Fibroblast of lung (primary cell): ENCODE measurements at regions not wholly inside any gene's neighbourhood (a gene's known extent, or its start where the extent isn't known, plus 50 kb on each side); places are given as distances from the start of the nearest gene placed in this dataset.

Experiments used
- EZH2 ChIP-seq: IDR thresholded peaks from 2 replicates; pipeline ENCODE4 v1.5.1; 2012; ENCODE audit warnings: low read length, control low read depth, mild to moderate bottlenecking; ENCODE audit errors: missing control alignments
- TF ChIP-seq, protein P1 (sequence below), 2 donors: IDR thresholded peaks in 1 of 2; conservative IDR thresholded peaks in 1 of 2; 1 replicate in 1 of 2; 2 replicates in 1 of 2; pipeline ENCODE4 v1.5.1; 2011 to 2012; ENCODE audit warnings: low read length in 2 of 2, control low read depth in 1 of 2, inconsistent platforms in 1 of 2, low read depth in 1 of 2, mild to moderate bottlenecking in 1 of 2

DNA sequence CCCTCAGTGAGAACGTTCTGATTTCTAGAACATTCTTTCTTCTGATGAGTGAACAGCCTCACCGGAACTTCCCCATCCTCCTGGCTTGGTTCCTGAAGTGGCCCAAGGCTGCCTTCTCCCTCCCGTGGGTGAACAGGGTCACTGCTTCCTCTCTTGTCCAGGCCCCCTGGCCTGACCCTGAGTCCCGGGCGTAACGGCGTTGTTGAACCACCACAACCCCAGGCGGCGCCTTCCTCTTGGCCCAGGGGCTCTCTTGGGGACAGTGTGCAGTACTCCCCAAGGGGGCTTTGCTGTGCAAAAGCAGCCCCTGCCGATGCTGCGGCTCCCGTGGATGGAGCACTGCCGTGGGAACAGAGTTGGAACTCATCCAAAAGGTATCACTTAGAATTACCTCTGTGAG is 147.2 kb downstream of the TSN start:
- TF ChIP-seq, protein P1, sequence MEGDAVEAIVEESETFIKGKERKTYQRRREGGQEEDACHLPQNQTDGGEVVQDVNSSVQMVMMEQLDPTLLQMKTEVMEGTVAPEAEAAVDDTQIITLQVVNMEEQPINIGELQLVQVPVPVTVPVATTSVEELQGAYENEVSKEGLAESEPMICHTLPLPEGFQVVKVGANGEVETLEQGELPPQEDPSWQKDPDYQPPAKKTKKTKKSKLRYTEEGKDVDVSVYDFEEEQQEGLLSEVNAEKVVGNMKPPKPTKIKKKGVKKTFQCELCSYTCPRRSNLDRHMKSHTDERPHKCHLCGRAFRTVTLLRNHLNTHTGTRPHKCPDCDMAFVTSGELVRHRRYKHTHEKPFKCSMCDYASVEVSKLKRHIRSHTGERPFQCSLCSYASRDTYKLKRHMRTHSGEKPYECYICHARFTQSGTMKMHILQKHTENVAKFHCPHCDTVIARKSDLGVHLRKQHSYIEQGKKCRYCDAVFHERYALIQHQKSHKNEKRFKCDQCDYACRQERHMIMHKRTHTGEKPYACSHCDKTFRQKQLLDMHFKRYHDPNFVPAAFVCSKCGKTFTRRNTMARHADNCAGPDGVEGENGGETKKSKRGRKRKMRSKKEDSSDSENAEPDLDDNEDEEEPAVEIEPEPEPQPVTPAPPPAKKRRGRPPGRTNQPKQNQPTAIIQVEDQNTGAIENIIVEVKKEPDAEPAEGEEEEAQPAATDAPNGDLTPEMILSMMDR (conservative IDR thresholded peaks at IDR 0.05 in 1 of 2, IDR thresholded peaks at IDR 0.05 in 1 of 2; ENCODE audit: low read depth in 1 of 2, low read length in 2 of 2), result no peak
- no peak for TF ChIP-seq EZH2
